Activated naive CD4-positive, alpha-beta T cell treated with anti-CD3 and anti-CD28 coated beads for 36 hours (primary cell): ENCODE measurements at regions not wholly inside any gene's neighbourhood (a gene's known extent, or its start where the extent isn't known, plus 50 kb on each side); places are given as distances from the start of the nearest gene placed in this dataset.

ENCODE experiments used
- CTCF ChIA-PET: fragments of 350-600 bp; sonication (Branson Sonifier 250); formaldehyde crosslinking; loops from one replicate; lab custom pipeline; 2021; ENCODE audit warnings: antibody characterized with exemption; lab: Charles Lee
- DNase-seq: peaks from one replicate; pipeline ENCODE4 v3.0.0-alpha.2; 2020
- H3K27ac Mint-ChIP-seq: one replicate; pipeline ENCODE4 v1.8.0; 2021; ENCODE audit warnings: mild to moderate bottlenecking, mixed read lengths
- H3K27me3 Mint-ChIP-seq: one replicate; pipeline ENCODE4 v1.8.0; 2021; ENCODE audit warnings: low read depth, mixed read lengths
- H3K36me3 Mint-ChIP-seq: one replicate; pipeline ENCODE4 v1.8.0; 2021; ENCODE audit warnings: low read depth, mixed read lengths
- H3K4me1 Mint-ChIP-seq: one replicate; pipeline ENCODE4 v1.8.0; 2021; ENCODE audit warnings: low read depth, mixed read lengths
- H3K4me3 Mint-ChIP-seq: one replicate; pipeline ENCODE4 v1.8.0; 2021; ENCODE audit warnings: mild to moderate bottlenecking, moderate library complexity, mixed read lengths
- H3K9me3 Mint-ChIP-seq: one replicate; pipeline ENCODE4 v1.8.0; 2021; ENCODE audit warnings: mixed read lengths
- intact Hi-C: fragments of 100-400 bp; cut with micrococcal nuclease; formaldehyde crosslinking; loops from one replicate; pipeline ENCODE4 v1.15.1; 2023

GRCh38 chr2:58620896-58621295 lies 379.8 kb upstream of the FANCL start:
- Mint-ChIP-seq H3K4me3 (no peak overlapping the region), H3K36me3 (no peaks in the 10 kb centered on the region), H3K9me3 (no peaks in the 10 kb centered on the region), H3K27ac (no peak overlapping the region), H3K4me1 (no peaks in the 10 kb centered on the region), H3K27me3 (no peaks in the 10 kb centered on the region)
- no peak for DNase-seq
- CTCF ChIA-PET = no interaction called here
- intact Hi-C loops = no loop called here

- Mint-ChIP-seq H3K36me3 (no peaks in the 10 kb centered on the region), H3K27me3 (no peaks in the 10 kb centered on the region), H3K9me3 (no peaks in the 10 kb centered on the region), H3K27ac (no peak overlapping the region), H3K4me1 (no peaks in the 10 kb centered on the region), H3K4me3 (no peak overlapping the region)
- CTCF ChIA-PET = no interaction called here
- no peak for DNase-seq
- intact Hi-C loops = no loop called here
Observed at GRCh38 chr2:58620093-58620492, 379.0 kb upstream of the FANCL start.

- H3K27ac Mint-ChIP-seq = no peak overlapping the region
- H3K9me3 Mint-ChIP-seq = no peaks in the 10 kb centered on the region
- H3K4me3 Mint-ChIP-seq = no peak overlapping the region
- H3K4me1 Mint-ChIP-seq = no peaks in the 10 kb centered on the region
- no peaks in the 10 kb centered on the region for H3K36me3 Mint-ChIP-seq
- CTCF ChIA-PET = no interaction called here
- intact Hi-C loops = no loop called here
- no peak for DNase-seq
- no peaks in the 10 kb centered on the region for H3K27me3 Mint-ChIP-seq
Observed at GRCh38 chr2:58616961-58617360, 375.8 kb upstream of the FANCL start.

- Mint-ChIP-seq H3K36me3 (no peaks in the 10 kb centered on the region), H3K9me3 (no peaks in the 10 kb centered on the region), H3K4me3 (no peak overlapping the region), H3K27me3 (peaks cover 2% of the 10 kb centered on the region), H3K27ac (no peak overlapping the region), H3K4me1 (no peaks in the 10 kb centered on the region)
- CTCF ChIA-PET = no interaction called here
- no peak for DNase-seq
- intact Hi-C loops = no loop called here
Observed at GRCh38 chr2:58614219-58614618, 373.1 kb upstream of the FANCL start.

GRCh38 chr2:58612973-58613372 lies 371.8 kb upstream of the FANCL start:
- no peak overlapping the region for H3K4me3 Mint-ChIP-seq
- no peak overlapping the region for H3K27ac Mint-ChIP-seq
- no peaks in the 10 kb centered on the region for H3K4me1 Mint-ChIP-seq
- H3K9me3 Mint-ChIP-seq = no peaks in the 10 kb centered on the region
- no peak for DNase-seq
- H3K27me3 Mint-ChIP-seq = peaks cover 2% of the 10 kb centered on the region
- no peaks in the 10 kb centered on the region for H3K36me3 Mint-ChIP-seq
- CTCF ChIA-PET = no interaction called here
- intact Hi-C loops = no loop called here

GRCh38 chr2:58609326-58609725 lies 368.2 kb upstream of the FANCL start:
- H3K4me1 Mint-ChIP-seq = no peaks in the 10 kb centered on the region
- CTCF ChIA-PET = no interaction called here
- no peak overlapping the region for H3K4me3 Mint-ChIP-seq
- no peak for DNase-seq
- peaks cover 7% of the 10 kb centered on the region for H3K27me3 Mint-ChIP-seq
- no peak overlapping the region for H3K27ac Mint-ChIP-seq
- no peaks in the 10 kb centered on the region for H3K9me3 Mint-ChIP-seq
- H3K36me3 Mint-ChIP-seq = no peaks in the 10 kb centered on the region
- intact Hi-C loops = no loop called here

- H3K27me3 Mint-ChIP-seq = peaks cover 7% of the 10 kb centered on the region
- DNase-seq = no peak
- CTCF ChIA-PET = interaction anchor here (0.6 kb wide), 1 partner anchor 104 kb away, joined by 3 read pairs; no protein-coding TSS in a partner anchor
- no peaks in the 10 kb centered on the region for H3K9me3 Mint-ChIP-seq
- intact Hi-C loops = no loop called here
- no peak overlapping the region for H3K27ac Mint-ChIP-seq
- H3K4me3 Mint-ChIP-seq = no peak overlapping the region
- no peaks in the 10 kb centered on the region for H3K36me3 Mint-ChIP-seq
- no peaks in the 10 kb centered on the region for H3K4me1 Mint-ChIP-seq
Observed at GRCh38 chr2:58608146-58608545, 367.0 kb upstream of the FANCL start.

GRCh38 chr2:58607448-58607847 lies 366.3 kb upstream of the FANCL start:
- Mint-ChIP-seq H3K36me3 (no peaks in the 10 kb centered on the region), H3K27ac (no peak overlapping the region), H3K27me3 (peaks cover 7% of the 10 kb centered on the region), H3K4me1 (no peaks in the 10 kb centered on the region), H3K4me3 (no peak overlapping the region), H3K9me3 (no peaks in the 10 kb centered on the region)
- CTCF ChIA-PET = no interaction called here
- intact Hi-C loops = no loop called here
- DNase-seq = no peak

- H3K27me3 Mint-ChIP-seq = peaks cover 6% of the 10 kb centered on the region
- no peak for DNase-seq
- no peak overlapping the region for H3K27ac Mint-ChIP-seq
- no peak overlapping the region for H3K4me3 Mint-ChIP-seq
- intact Hi-C loops = no loop called here
- CTCF ChIA-PET = no interaction called here
- H3K36me3 Mint-ChIP-seq = no peaks in the 10 kb centered on the region
- no peaks in the 10 kb centered on the region for H3K9me3 Mint-ChIP-seq
- no peaks in the 10 kb centered on the region for H3K4me1 Mint-ChIP-seq
Observed at GRCh38 chr2:58606799-58607198, 365.7 kb upstream of the FANCL start.

- H3K36me3 Mint-ChIP-seq = no peaks in the 10 kb centered on the region
- H3K4me3 Mint-ChIP-seq = no peak overlapping the region
- no peak for DNase-seq
- no peak overlapping the region for H3K27ac Mint-ChIP-seq
- intact Hi-C loops = no loop called here
- H3K27me3 Mint-ChIP-seq = peaks cover 6% of the 10 kb centered on the region
- no peaks in the 10 kb centered on the region for H3K9me3 Mint-ChIP-seq
- no peaks in the 10 kb centered on the region for H3K4me1 Mint-ChIP-seq
- CTCF ChIA-PET = no interaction called here
Observed at GRCh38 chr2:58604096-58604495, 363.0 kb upstream of the FANCL start.

- no peak for DNase-seq
- CTCF ChIA-PET = no interaction called here
- no peak overlapping the region for H3K4me3 Mint-ChIP-seq
- H3K9me3 Mint-ChIP-seq = no peaks in the 10 kb centered on the region
- intact Hi-C loops = no loop called here
- H3K36me3 Mint-ChIP-seq = no peaks in the 10 kb centered on the region
- peaks cover 3% of the 10 kb centered on the region for H3K27me3 Mint-ChIP-seq
- H3K27ac Mint-ChIP-seq = no peak overlapping the region
- H3K4me1 Mint-ChIP-seq = no peaks in the 10 kb centered on the region
Observed at GRCh38 chr2:58601017-58601416, 359.9 kb upstream of the FANCL start.

GRCh38 chr2:58598171-58598570 lies 357.0 kb upstream of the FANCL start:
- CTCF ChIA-PET = no interaction called here
- no peak overlapping the region for H3K4me3 Mint-ChIP-seq
- no peak for DNase-seq
- no peaks in the 10 kb centered on the region for H3K36me3 Mint-ChIP-seq
- intact Hi-C loops = no loop called here
- H3K9me3 Mint-ChIP-seq = no peaks in the 10 kb centered on the region
- H3K27ac Mint-ChIP-seq = no peak overlapping the region
- H3K27me3 Mint-ChIP-seq = no peaks in the 10 kb centered on the region
- no peaks in the 10 kb centered on the region for H3K4me1 Mint-ChIP-seq

GRCh38 chr2:58595714-58596113 lies 354.6 kb upstream of the FANCL start:
- CTCF ChIA-PET = no interaction called here

GRCh38 chr2:58594762-58595161 lies 353.6 kb upstream of the FANCL start:
- H3K27ac Mint-ChIP-seq = no peak overlapping the region
- no peaks in the 10 kb centered on the region for H3K36me3 Mint-ChIP-seq
- no peaks in the 10 kb centered on the region for H3K9me3 Mint-ChIP-seq
- intact Hi-C loops = no loop called here
- no peaks in the 10 kb centered on the region for H3K4me1 Mint-ChIP-seq
- CTCF ChIA-PET = interaction anchor here (0.7 kb wide), 1 partner anchor 707 kb away, joined by 3 read pairs; no protein-coding TSS in a partner anchor
- H3K27me3 Mint-ChIP-seq = no peaks in the 10 kb centered on the region
- no peak overlapping the region for H3K4me3 Mint-ChIP-seq
- no peak for DNase-seq

More at GRCh38 chr2:58595714-58596113, 354.6 kb upstream of the FANCL start:
- H3K27me3 Mint-ChIP-seq = no peaks in the 10 kb centered on the region
- H3K9me3 Mint-ChIP-seq = no peaks in the 10 kb centered on the region
- DNase-seq = no peak
- H3K27ac Mint-ChIP-seq = no peak overlapping the region
- no peaks in the 10 kb centered on the region for H3K36me3 Mint-ChIP-seq
- intact Hi-C loops = no loop called here
- H3K4me1 Mint-ChIP-seq = no peaks in the 10 kb centered on the region
- H3K4me3 Mint-ChIP-seq = no peak overlapping the region
